Activated naive CD4-positive, alpha-beta T cell treated with anti-CD3 and anti-CD28 coated beads for 36 hours (primary cell): ENCODE measurements at regions not wholly inside any gene's neighbourhood (a gene's known extent, or its start where the extent isn't known, plus 50 kb on each side); places are given as distances from the start of the nearest gene placed in this dataset.
"Not testable (repeated sequence)": the region's sequence is repeated elsewhere in the genome, so short reads cannot be mapped to it uniquely, and the experiment has no call there.

Experiments used
- CTCF ChIA-PET: fragments of 350-600 bp; sonication (Branson Sonifier 250); formaldehyde crosslinking; loops from one replicate; lab custom pipeline; 2021; ENCODE audit warnings: antibody characterized with exemption; lab: Charles Lee
- DNase-seq: peaks from one replicate; pipeline ENCODE4 v3.0.0-alpha.2; 2020
- H3K27ac Mint-ChIP-seq: one replicate; pipeline ENCODE4 v1.8.0; 2021; ENCODE audit warnings: mild to moderate bottlenecking, mixed read lengths
- H3K27me3 Mint-ChIP-seq: one replicate; pipeline ENCODE4 v1.8.0; 2021; ENCODE audit warnings: low read depth, mixed read lengths
- H3K36me3 Mint-ChIP-seq: one replicate; pipeline ENCODE4 v1.8.0; 2021; ENCODE audit warnings: low read depth, mixed read lengths
- H3K4me1 Mint-ChIP-seq: one replicate; pipeline ENCODE4 v1.8.0; 2021; ENCODE audit warnings: low read depth, mixed read lengths
- H3K4me3 Mint-ChIP-seq: one replicate; pipeline ENCODE4 v1.8.0; 2021; ENCODE audit warnings: mild to moderate bottlenecking, moderate library complexity, mixed read lengths
- H3K9me3 Mint-ChIP-seq: one replicate; pipeline ENCODE4 v1.8.0; 2021; ENCODE audit warnings: mixed read lengths
- intact Hi-C: fragments of 100-400 bp; cut with micrococcal nuclease; formaldehyde crosslinking; loops from one replicate; pipeline ENCODE4 v1.15.1; 2023

DNA sequence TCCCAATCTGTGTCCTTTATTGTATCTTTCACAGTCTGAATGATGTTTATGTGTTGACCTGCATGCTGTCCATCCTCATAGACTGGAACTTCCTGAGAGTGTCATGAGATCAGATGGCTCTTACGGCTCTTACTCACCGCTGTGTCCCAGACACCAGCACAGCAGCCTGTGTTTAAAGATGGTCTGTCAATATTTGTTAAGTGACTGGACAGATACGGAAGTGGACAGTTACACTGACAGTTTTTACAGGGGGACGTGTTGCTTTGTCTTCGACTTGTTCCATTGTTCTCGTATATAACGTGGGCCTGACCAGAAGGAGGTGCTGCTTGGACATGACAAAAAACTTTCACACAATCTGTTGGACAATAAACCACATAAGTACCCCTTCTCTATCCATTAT is 342.6 kb downstream of the PREX1 start:
- H3K27me3 Mint-ChIP-seq, H3K36me3 Mint-ChIP-seq, H3K27ac Mint-ChIP-seq, CTCF ChIA-PET, DNase-seq, H3K4me1 Mint-ChIP-seq, H3K4me3 Mint-ChIP-seq, H3K9me3 Mint-ChIP-seq: not testable (repeated sequence)
- intact Hi-C loops: loop anchor here (5.0 kb wide), 1 partner anchor 137 kb away; no protein-coding TSS in a partner anchor

DNA sequence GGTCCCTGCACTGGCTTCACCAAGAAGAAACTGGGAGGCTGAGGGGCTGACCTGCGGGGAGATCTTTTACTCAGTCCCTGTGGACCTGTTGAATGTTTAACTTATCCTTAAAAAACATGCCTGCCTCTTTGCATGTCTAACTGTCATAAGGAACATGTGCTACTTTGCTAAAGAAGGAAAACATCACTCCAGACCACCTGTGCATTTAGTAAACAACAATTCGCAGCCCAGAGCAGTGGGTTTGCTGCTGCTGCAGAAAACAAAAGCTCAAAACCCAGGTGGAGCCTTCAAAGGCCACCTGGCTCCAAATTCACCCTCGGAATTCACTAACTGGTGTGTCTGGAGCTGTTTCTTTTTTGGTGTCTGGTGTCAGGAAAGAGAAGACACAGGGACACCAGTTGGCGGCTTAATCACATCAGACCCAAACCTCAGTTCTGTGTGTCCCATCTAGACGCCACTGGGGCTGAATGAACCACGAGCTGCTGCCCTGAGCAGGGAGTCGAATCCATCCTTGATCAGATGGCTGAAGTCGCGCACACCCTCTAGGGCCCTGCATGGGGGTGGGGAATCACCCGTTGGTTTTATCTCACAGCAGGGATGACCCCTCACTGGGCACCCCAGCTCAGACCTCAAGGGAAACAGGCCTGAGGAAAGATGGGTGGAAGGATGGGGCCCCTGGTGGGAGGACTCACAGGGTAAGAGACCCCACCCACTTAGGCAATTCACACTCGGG is 344.3 kb downstream of the PREX1 start:
- Mint-ChIP-seq H3K9me3 (no peaks in the 10 kb centered on the region), H3K36me3 (no peaks in the 10 kb centered on the region), H3K27me3 (peaks cover 15% of the 10 kb centered on the region), H3K4me1 (no peaks in the 10 kb centered on the region), H3K27ac (no peak overlapping the region), H3K4me3 (no peak overlapping the region)
- no peak for DNase-seq
- intact Hi-C loops: no loop called here
- CTCF ChIA-PET: no interaction called here

DNA sequence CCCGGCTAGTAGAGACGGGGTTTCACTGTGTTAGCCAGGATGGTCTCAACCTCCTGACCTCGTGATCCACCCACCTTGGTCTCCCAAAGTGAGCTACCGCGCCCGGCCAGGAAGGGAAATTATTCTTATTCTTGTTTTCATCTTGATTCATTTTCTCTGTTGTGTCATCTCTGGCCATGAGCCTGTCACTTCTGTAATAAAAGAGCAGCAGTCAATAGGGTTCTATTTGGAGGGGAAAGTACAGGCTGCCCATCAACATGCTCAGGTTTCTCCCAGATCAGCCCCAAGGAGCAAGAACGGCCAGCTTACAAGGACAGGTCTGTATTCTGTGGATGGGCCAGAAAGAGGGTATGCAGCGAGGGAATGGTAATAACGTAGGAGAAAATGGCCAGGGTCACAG is 345.0 kb downstream of the PREX1 start:
- Mint-ChIP-seq H3K27me3 (peaks cover 15% of the 10 kb centered on the region), H3K4me3 (no peak overlapping the region), H3K4me1 (no peaks in the 10 kb centered on the region), H3K9me3 (no peaks in the 10 kb centered on the region), H3K27ac (no peak overlapping the region), H3K36me3 (no peaks in the 10 kb centered on the region)
- CTCF ChIA-PET: no interaction called here
- intact Hi-C loops: no loop called here
- DNase-seq: no peak

DNA sequence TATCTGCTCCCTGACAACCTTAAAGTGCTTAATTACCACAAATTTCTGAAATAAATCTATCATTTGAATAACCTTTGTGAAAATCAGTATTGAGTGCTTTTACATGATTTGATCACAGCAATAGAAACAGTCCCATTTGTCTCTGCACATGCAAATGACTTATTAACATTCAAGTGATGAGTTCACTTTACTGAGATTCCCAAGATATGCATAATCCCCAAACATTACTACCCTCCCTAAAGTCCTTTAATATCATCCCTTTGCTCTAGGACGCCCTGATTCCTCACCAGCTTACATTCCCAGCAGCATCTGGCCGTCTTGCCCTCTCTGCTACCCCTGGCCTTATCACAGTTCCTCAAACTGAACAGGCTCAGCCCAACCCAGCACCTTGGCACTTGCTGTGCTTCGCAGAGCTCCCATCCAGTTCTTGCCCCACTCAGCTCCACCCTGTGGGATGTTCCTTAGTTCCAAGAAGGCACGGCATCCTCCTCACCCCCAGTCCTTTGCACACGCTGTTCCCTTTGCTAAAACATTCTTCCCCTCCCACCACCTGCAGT is 347.5 kb downstream of the PREX1 start:
- Mint-ChIP-seq H3K27ac (no peak overlapping the region), H3K27me3 (peaks cover 12% of the 10 kb centered on the region), H3K4me3 (no peak overlapping the region), H3K4me1 (no peaks in the 10 kb centered on the region), H3K9me3 (no peaks in the 10 kb centered on the region), H3K36me3 (no peaks in the 10 kb centered on the region)
- no peak for DNase-seq
- intact Hi-C loops: no loop called here
- CTCF ChIA-PET: no interaction called here

DNA sequence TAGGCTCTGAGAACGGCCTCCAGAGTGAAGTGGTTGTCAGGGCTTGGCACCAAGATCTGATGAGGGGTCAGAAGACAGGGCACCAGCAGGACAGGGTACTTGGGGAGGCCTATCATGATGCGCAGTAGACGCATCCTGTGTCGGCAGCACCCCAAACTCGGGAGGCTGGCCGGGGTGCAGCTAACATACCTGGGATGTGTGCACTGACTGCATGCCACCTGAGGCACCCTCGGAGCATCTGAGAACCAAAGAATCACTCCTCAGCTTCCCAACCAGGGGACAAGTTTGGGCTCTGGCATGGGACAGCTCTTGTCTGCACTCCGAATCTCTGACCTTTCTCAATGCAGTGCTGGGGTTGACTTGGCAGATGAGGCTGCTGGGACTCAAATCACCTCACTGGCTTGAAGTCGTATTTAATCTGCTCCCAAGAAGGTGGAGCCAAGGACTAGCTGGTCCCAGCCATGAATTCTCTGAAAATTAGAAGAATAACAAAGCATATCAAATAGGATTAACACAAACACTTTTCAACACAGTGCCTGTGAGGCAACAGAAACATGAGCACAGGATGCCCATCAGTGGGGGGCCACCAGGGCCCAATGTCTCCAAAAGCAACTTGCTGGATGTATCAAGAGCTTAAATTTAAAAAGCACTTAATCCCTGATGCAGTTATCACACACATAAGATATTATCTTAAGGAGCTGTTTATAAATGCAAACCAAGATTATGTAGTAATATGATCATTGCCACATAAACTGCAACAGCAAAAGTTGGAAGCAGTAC is 348.8 kb downstream of the PREX1 start:
- intact Hi-C loops: no loop called here
- H3K27ac Mint-ChIP-seq: no peak overlapping the region
- H3K9me3 Mint-ChIP-seq: no peaks in the 10 kb centered on the region
- CTCF ChIA-PET: no interaction called here
- DNase-seq: no peak
- peaks cover 12% of the 10 kb centered on the region for H3K27me3 Mint-ChIP-seq
- no peak overlapping the region for H3K4me3 Mint-ChIP-seq
- no peaks in the 10 kb centered on the region for H3K36me3 Mint-ChIP-seq
- H3K4me1 Mint-ChIP-seq: no peaks in the 10 kb centered on the region

DNA sequence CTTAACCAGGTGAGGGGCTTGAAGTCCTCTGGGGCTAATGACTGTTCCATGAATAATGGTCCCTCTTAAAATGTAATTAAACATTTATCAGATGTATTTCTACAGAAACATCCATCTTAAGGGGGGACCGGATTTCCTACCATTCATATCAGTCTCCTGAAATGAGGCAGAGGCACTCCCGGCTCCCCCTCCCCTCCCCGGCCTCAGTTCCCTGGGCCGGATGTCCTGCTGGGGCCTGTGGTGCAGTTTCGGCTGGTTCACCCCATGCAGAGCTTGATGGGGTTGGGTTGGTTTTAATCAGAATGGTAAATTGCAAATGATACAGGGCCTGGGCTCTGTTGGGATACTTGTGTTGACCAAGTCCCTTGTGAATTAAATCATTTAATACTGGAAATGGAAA is 349.4 kb downstream of the PREX1 start:
- intact Hi-C loops: no loop called here
- Mint-ChIP-seq H3K4me1 (no peaks in the 10 kb centered on the region), H3K9me3 (no peaks in the 10 kb centered on the region), H3K27me3 (peaks cover 12% of the 10 kb centered on the region), H3K4me3 (no peak overlapping the region), H3K36me3 (no peaks in the 10 kb centered on the region), H3K27ac (no peak overlapping the region)
- CTCF ChIA-PET: no interaction called here
- DNase-seq: no peak

DNA sequence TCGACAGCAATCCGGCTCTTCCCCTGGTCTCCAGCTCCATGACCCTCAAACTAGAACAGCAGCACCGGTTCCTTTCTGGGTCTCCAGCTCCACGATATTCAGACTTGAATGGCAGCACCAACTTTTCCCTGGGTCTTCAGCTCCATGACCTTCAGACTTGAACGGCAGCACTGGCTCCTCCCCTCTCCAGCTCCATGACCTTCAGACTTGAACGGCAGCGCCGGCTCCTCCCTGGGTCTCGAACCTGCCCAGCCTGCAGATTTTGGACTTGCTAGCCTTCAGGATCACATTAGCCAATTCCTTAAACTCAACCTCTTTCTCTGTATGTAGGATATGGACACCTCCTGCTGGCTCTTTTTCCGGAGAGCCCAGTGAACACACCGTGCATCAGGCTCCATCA is 350.9 kb downstream of the PREX1 start:
- Mint-ChIP-seq H3K9me3 (no peaks in the 10 kb centered on the region), H3K36me3 (no peaks in the 10 kb centered on the region), H3K27ac (no peak overlapping the region), H3K4me3 (no peak overlapping the region), H3K27me3 (peaks cover 12% of the 10 kb centered on the region), H3K4me1 (no peaks in the 10 kb centered on the region)
- no peak for DNase-seq
- CTCF ChIA-PET: no interaction called here
- intact Hi-C loops: no loop called here

DNA sequence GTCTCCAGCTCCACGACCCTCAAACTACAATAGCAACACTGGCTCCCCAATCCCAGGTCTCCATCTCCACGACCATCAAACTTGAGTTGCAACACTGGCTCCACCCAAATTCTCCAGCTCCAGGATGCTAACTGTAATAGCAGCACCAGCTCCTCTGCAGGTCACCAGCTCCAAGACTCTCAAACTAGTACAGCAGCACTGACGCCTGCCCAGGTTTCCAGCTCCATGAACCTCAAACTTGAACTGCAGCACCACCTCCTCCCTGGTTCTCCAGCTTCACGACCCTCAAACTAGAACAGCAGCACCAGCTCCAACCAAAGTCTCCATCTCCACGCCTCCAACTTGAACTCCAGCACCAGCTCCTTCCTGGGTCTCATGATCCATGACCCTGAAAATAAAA is 353.8 kb downstream of the PREX1 start:
- Mint-ChIP-seq H3K4me3 (no peak overlapping the region), H3K27ac (no peak overlapping the region), H3K9me3 (no peaks in the 10 kb centered on the region), H3K27me3 (peaks cover under 1% of the 10 kb centered on the region), H3K4me1 (no peaks in the 10 kb centered on the region), H3K36me3 (no peaks in the 10 kb centered on the region)
- no peak for DNase-seq
- CTCF ChIA-PET: interaction anchor here (0.7 to 2.6 kb wide), 3 partner anchors 12 to 781 kb away, joined by 3 to 5 read pairs (median 4); no protein-coding TSS in a partner anchor
- intact Hi-C loops: no loop called here

DNA sequence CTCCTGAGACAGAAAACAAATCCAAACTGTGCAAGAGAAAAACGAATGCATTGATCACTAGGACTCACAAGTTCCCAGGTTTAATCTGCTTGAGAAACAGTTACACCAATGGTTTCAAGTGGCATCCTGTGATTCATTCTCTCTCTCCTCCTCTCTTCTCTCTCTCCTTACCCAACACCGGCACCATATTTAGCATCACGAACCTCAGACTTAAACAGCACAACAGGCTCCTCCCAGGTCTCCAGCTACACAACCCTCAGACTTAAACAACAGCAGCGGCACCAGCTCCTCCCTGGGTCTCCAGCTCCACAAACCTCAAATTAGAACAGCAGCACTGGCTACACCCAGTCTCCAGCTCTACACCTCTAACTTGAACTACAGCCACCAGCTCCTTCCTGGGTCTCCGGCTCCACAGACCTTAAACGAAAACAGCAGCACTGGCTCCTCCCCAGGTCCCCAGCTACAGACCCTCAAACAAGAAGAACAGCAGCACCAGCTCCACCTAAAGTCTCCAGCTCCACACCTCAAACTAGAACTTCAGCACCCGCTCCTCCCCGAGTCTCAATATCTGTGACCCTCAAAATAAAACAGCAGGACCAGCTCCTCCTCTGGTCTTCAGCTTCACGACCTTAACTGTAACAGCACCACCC is 355.9 kb downstream of the PREX1 start:
- Mint-ChIP-seq H3K4me3 (no peak overlapping the region), H3K9me3 (no peaks in the 10 kb centered on the region), H3K4me1 (no peaks in the 10 kb centered on the region), H3K27ac (no peak overlapping the region), H3K27me3 (no peaks in the 10 kb centered on the region), H3K36me3 (no peaks in the 10 kb centered on the region)
- CTCF ChIA-PET: interaction anchor here (1.0 kb wide), 1 partner anchor 164 kb away, joined by 3 read pairs; no protein-coding TSS in a partner anchor
- intact Hi-C loops: no loop called here
- DNase-seq: no peak

DNA sequence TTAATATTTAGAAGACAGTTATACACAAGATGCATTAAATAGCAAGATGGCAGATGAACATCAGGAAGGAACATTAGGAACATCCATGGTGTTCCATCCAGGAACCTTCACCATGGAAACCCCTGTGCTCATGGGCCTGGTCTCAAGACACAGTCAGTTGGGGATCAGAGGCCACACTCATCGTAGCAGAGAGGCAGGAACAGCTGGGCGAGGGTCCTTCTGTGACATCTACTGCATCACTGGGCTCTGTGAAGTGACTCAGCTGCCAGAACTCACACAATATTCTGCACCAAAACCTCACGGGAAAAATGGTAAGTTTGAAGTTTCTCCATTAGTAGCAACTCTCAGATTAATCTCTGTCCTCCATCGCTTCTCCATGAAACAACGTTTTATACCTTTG is 356.6 kb downstream of the PREX1 start:
- Mint-ChIP-seq H3K36me3 (no peaks in the 10 kb centered on the region), H3K4me1 (no peaks in the 10 kb centered on the region)
- DNase-seq: no peak

DNA sequence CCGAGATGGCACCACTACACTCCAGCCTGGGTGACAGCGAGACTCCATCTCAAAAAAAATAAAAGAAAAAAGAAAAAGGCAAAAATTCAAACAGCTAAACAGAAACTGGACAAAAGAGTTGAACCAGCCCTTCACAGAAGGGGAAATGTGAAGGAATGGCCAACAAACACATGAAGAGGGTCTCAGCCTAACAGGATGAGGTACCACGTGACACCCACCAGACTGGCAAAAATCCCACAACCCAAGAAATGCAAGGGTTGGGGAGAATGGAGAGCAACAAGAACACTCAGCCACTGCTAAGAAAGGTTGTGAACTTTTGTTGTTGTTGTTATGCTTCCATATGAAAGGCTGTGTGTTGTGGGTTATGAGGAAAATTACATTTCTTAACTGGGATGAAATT is 357.7 kb downstream of the PREX1 start:
- DNase-seq: no peak
- CTCF ChIA-PET: no interaction called here
- H3K4me3 Mint-ChIP-seq: no peak overlapping the region
- H3K36me3 Mint-ChIP-seq: no peaks in the 10 kb centered on the region
- no peak overlapping the region for H3K27ac Mint-ChIP-seq
- no peaks in the 10 kb centered on the region for H3K9me3 Mint-ChIP-seq
- intact Hi-C loops: no loop called here
- no peaks in the 10 kb centered on the region for H3K27me3 Mint-ChIP-seq
- H3K4me1 Mint-ChIP-seq: no peaks in the 10 kb centered on the region

More for the DNA sequence above, 356.6 kb downstream of the PREX1 start:
- H3K4me3 Mint-ChIP-seq: no peak overlapping the region
- no peaks in the 10 kb centered on the region for H3K27me3 Mint-ChIP-seq
- H3K27ac Mint-ChIP-seq: no peak overlapping the region
- intact Hi-C loops: no loop called here
- CTCF ChIA-PET: no interaction called here
- no peaks in the 10 kb centered on the region for H3K9me3 Mint-ChIP-seq

DNA sequence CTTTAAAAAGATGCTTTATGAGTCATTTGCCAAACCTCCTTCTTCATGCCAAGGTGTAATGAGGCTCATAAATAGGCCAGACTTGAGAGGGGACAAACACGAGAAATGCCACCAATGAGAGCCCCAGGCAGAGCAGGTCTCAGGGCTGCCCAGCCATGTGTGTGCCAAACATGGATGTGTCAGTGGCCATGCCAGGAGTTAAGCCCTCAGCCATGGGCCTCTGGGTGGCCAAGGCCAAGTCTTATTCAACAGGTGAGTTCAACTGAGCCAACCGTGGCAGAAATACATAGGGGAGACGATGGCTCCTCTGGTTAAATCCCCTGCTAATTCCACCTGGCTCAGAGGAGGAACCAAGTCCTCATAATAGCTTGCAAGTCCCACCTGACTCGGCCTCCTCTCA is 358.8 kb downstream of the PREX1 start:
- H3K4me1 Mint-ChIP-seq: no peaks in the 10 kb centered on the region
- no peaks in the 10 kb centered on the region for H3K27me3 Mint-ChIP-seq
- no peak overlapping the region for H3K4me3 Mint-ChIP-seq
- DNase-seq: no peak
- CTCF ChIA-PET: no interaction called here
- no peaks in the 10 kb centered on the region for H3K36me3 Mint-ChIP-seq
- intact Hi-C loops: no loop called here
- H3K27ac Mint-ChIP-seq: no peak overlapping the region
- no peaks in the 10 kb centered on the region for H3K9me3 Mint-ChIP-seq
